NCI-H1694 (cell line): ENCODE measurements at regions not wholly inside any gene's neighbourhood (a gene's known extent, or its start where the extent isn't known, plus 50 kb on each side); places are given as distances from the start of the nearest gene placed in this dataset.

Experiments used
- DNase-seq: peaks from one replicate; lab custom pipeline; 2025; lab: John Stamatoyannopoulos, UW

- DNase-seq = no peak
Measured at GRCh38 chr4:19329077-19329476, 922.6 kb upstream of the SLIT2 start.

- no peak for DNase-seq
Measured at GRCh38 chr4:19327364-19327763, 924.3 kb upstream of the SLIT2 start.

- no peak for DNase-seq
Measured at GRCh38 chr4:19324184-19324583, 927.5 kb upstream of the SLIT2 start.

- no peak for DNase-seq
Measured at GRCh38 chr4:19319607-19320006, 932.1 kb upstream of the SLIT2 start.

GRCh38 chr4:19317377-19317776 lies 934.3 kb upstream of the SLIT2 start:
- DNase-seq = no peak

GRCh38 chr4:19314116-19314515 lies 937.6 kb upstream of the SLIT2 start:
- DNase-seq = no peak

- no peak for DNase-seq
Measured at GRCh38 chr4:19309378-19309777, 942.3 kb upstream of the SLIT2 start.

- DNase-seq = no peak
Measured at GRCh38 chr4:19304028-19304427, 947.7 kb upstream of the SLIT2 start.

GRCh38 chr4:19301527-19301926 lies 950.2 kb upstream of the SLIT2 start:
- DNase-seq = no peak

GRCh38 chr4:19300213-19300612 lies 951.5 kb upstream of the SLIT2 start:
- no peak for DNase-seq

- no peak for DNase-seq
Measured at GRCh38 chr4:19298998-19299397, 952.7 kb upstream of the SLIT2 start.

GRCh38 chr4:19293781-19294180 lies 957.9 kb upstream of the SLIT2 start:
- DNase-seq = no peak

- DNase-seq = no peak
Measured at GRCh38 chr4:19293080-19293479, 958.6 kb upstream of the SLIT2 start.

- no peak for DNase-seq
Measured at GRCh38 chr4:19286924-19287323, 964.8 kb upstream of the SLIT2 start.

- DNase-seq = no peak
Measured at GRCh38 chr4:19285146-19285545, 966.6 kb upstream of the SLIT2 start.

GRCh38 chr4:19278665-19279064 lies 973.0 kb upstream of the SLIT2 start:
- DNase-seq = no peak

- DNase-seq = no peak
Measured at GRCh38 chr4:19266566-19266965, 985.1 kb upstream of the SLIT2 start.

GRCh38 chr4:19262467-19262866 lies 989.2 kb upstream of the SLIT2 start:
- DNase-seq = no peak

GRCh38 chr4:19260346-19260745 lies 991.4 kb upstream of the SLIT2 start:
- DNase-seq = no peak

GRCh38 chr4:19259920-19260319 lies 991.8 kb upstream of the SLIT2 start:
- no peak for DNase-seq

GRCh38 chr4:19256823-19257222 lies 994.9 kb upstream of the SLIT2 start:
- DNase-seq = no peak

GRCh38 chr4:19254486-19254885 lies 997.2 kb upstream of the SLIT2 start:
- no peak for DNase-seq

GRCh38 chr4:19248023-19248422 lies 1003.7 kb upstream of the SLIT2 start:
- no peak for DNase-seq

- DNase-seq = no peak
Measured at GRCh38 chr4:19241895-19242294, 1009.8 kb upstream of the SLIT2 start.

GRCh38 chr4:19239565-19239964 lies 1012.1 kb upstream of the SLIT2 start:
- DNase-seq = no peak
